ENCODE measurements at regions not wholly inside any gene's neighbourhood (a gene's known extent, or its start where the extent isn't known, plus 50 kb on each side); places are given as distances from the start of the nearest gene placed in this dataset.

- TF ChIP-seq POLR2A (IDR thresholded peaks at IDR 0.05) = no peak
- TF ChIP-seq, protein P1, sequence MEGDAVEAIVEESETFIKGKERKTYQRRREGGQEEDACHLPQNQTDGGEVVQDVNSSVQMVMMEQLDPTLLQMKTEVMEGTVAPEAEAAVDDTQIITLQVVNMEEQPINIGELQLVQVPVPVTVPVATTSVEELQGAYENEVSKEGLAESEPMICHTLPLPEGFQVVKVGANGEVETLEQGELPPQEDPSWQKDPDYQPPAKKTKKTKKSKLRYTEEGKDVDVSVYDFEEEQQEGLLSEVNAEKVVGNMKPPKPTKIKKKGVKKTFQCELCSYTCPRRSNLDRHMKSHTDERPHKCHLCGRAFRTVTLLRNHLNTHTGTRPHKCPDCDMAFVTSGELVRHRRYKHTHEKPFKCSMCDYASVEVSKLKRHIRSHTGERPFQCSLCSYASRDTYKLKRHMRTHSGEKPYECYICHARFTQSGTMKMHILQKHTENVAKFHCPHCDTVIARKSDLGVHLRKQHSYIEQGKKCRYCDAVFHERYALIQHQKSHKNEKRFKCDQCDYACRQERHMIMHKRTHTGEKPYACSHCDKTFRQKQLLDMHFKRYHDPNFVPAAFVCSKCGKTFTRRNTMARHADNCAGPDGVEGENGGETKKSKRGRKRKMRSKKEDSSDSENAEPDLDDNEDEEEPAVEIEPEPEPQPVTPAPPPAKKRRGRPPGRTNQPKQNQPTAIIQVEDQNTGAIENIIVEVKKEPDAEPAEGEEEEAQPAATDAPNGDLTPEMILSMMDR (IDR thresholded peaks at IDR 0.05) = no peak
Observed at GRCh38 chr4:128512767-128513322, 225.2 kb upstream of the PGRMC2 start.

Measured in esophagus squamous epithelium (tissue), 4 donors.